Neuronal stem cell (in vitro differentiated cells): ENCODE measurements at regions not wholly inside any gene's neighbourhood (a gene's known extent, or its start where the extent isn't known, plus 50 kb on each side); places are given as distances from the start of the nearest gene placed in this dataset.

Source experiments
- DNase-seq: peaks from one replicate; pipeline ENCODE4 v3.0.0-alpha.2; 2013; ENCODE audit warnings: low spot score
- H2AFZ ChIP-seq: one replicate; pipeline ENCODE4 v1.6.1; 2013; ENCODE audit warnings: mild to moderate bottlenecking, low read length, inconsistent platforms
- H2AK5ac ChIP-seq: 2 replicates; pipeline ENCODE4 v1.6.1; 2013; ENCODE audit warnings: low read depth, mild to moderate bottlenecking, inconsistent platforms, low read length, moderate library complexity, mixed read lengths
- H2BK120ac ChIP-seq: 2 replicates; pipeline ENCODE4 v1.6.1; 2013; ENCODE audit warnings: low read depth, mild to moderate bottlenecking, inconsistent platforms, low read length, moderate library complexity, mixed read lengths
- H2BK12ac ChIP-seq: one replicate; pipeline ENCODE4 v1.6.1; 2013; ENCODE audit warnings: low read length, inconsistent platforms
- H2BK15ac ChIP-seq: 2 replicates; pipeline ENCODE4 v1.6.1; 2013; ENCODE audit warnings: mild to moderate bottlenecking, low read length, inconsistent platforms, mixed read lengths
- H2BK5ac ChIP-seq: one replicate; pipeline ENCODE4 v1.6.1; 2013; ENCODE audit warnings: inconsistent platforms, mild to moderate bottlenecking, low read length, moderate library complexity
- H3K14ac ChIP-seq: one replicate; pipeline ENCODE4 v1.6.1; 2013; ENCODE audit warnings: low read length, inconsistent platforms
- H3K18ac ChIP-seq: 2 replicates; pipeline ENCODE4 v1.6.1; 2013; ENCODE audit warnings: low read length, inconsistent platforms
- H3K23ac ChIP-seq: 2 replicates; pipeline ENCODE4 v1.6.1; 2013; ENCODE audit warnings: low read depth, mild to moderate bottlenecking, mixed read lengths, low read length, inconsistent platforms; ENCODE audit not compliant: poor library complexity
- H3K27ac ChIP-seq: replicated peaks from 3 replicates; pipeline ENCODE4 v1.5.1; 2013; ENCODE audit warnings: low read length, inconsistent platforms
- H3K27me3 ChIP-seq, 3 experiments: 2 replicates each; pipeline ENCODE4 v1.6.1; 2013; ENCODE audit warnings: low read length in 3 of 3, mild to moderate bottlenecking in 2 of 3, inconsistent platforms in 1 of 3, low read depth in 1 of 3, mixed read lengths in 1 of 3, moderate library complexity in 1 of 3; ENCODE audit not compliant: control insufficient read depth in 3 of 3, insufficient read depth in 3 of 3
- H3K36me3 ChIP-seq, 2 donors: replicated peaks in 1 of 2; 2 replicates each; pipeline ENCODE4 v1.6.1; 2013; ENCODE audit warnings: low read length in 2 of 2; ENCODE audit not compliant: control insufficient read depth in 2 of 2, insufficient read depth in 2 of 2
- H3K4ac ChIP-seq: 2 replicates; pipeline ENCODE4 v1.6.1; 2013; ENCODE audit warnings: inconsistent platforms, mild to moderate bottlenecking, low read length, moderate library complexity
- H3K4me1 ChIP-seq, 2 donors: 1 replicate in 1 of 2; 2 replicates in 1 of 2; pipeline ENCODE4 v1.6.1; 2013; ENCODE audit warnings: low read length in 2 of 2, low read depth in 1 of 2; ENCODE audit not compliant: control insufficient read depth in 2 of 2, insufficient read depth in 1 of 2
- H3K4me2 ChIP-seq: one replicate; pipeline ENCODE4 v1.6.1; 2013; ENCODE audit warnings: mild to moderate bottlenecking, low read length, inconsistent platforms; ENCODE audit not compliant: insufficient read depth, poor library complexity, severe bottlenecking
- H3K4me3 ChIP-seq, 2 donors: 2 replicates each; pipeline ENCODE4 v1.5.1; 2013; ENCODE audit warnings: low read length in 2 of 2, mild to moderate bottlenecking in 2 of 2, inconsistent platforms in 1 of 2, moderate library complexity in 1 of 2
- H3K79me1 ChIP-seq: one replicate; pipeline ENCODE4 v1.6.1; 2013; ENCODE audit warnings: low read depth, mild to moderate bottlenecking, inconsistent platforms, low read length, moderate library complexity
- H3K9ac ChIP-seq: one replicate; pipeline ENCODE4 v1.6.1; 2013; ENCODE audit warnings: mild to moderate bottlenecking, low read depth, low read length, inconsistent platforms; ENCODE audit not compliant: poor library complexity
- H3K9me3 ChIP-seq, 2 donors: replicated peaks in 1 of 2; 2 replicates each; pipeline versions ENCODE3 to v1.6.1; 2013; ENCODE audit warnings: low read length in 2 of 2, mild to moderate bottlenecking in 2 of 2, inconsistent platforms in 1 of 2, low read depth in 1 of 2, mixed read lengths in 1 of 2, moderate library complexity in 1 of 2; ENCODE audit not compliant: control insufficient read depth in 2 of 2, insufficient read depth in 1 of 2
- H4K8ac ChIP-seq: one replicate; pipeline ENCODE4 v1.6.1; 2013; ENCODE audit warnings: low read depth, mild to moderate bottlenecking, inconsistent platforms, low read length, moderate library complexity
- H4K91ac ChIP-seq: one replicate; pipeline ENCODE4 v1.6.1; 2013; ENCODE audit warnings: low read length, low read depth, mild to moderate bottlenecking, inconsistent platforms; ENCODE audit not compliant: poor library complexity
- WGBS, 2 donors: extraction: QIAGEN DNeasy Blood & Tissue Kit; methylation state at CpG; one replicate each; pipeline ENCODE4 v1.1.7; 2013; ENCODE audit warnings: missing lambda C conversion rate in 2 of 2, mixed read lengths in 1 of 2; ENCODE audit not compliant: insufficient read length in 2 of 2, insufficient replicate concordance in 1 of 2; ENCODE audit errors: extremely low coverage in 2 of 2; 5-methylcytosine and 5-hydroxymethylcytosine counted together

DNA sequence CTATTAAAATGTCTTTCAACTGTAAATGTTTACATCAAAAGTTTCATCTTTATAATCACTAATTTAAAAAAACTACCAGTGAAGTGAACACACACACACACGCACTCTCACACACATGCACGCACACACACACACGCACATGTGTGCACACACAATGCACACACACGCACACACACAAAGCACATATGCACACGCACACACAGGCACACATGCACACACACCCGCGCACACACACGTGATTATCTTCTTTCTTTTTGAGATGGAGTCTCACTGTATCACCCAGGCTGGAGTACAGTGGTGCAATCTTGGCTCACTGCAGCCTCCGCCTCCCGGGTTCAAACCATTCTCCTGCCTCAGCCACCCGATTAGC lies 80.0 kb upstream of the FRMD1 start:
- Histone ChIP-seq H2AK5ac (no peak overlapping the region), H3K27ac (no peak overlapping the region), H3K4me3 (no peak overlapping the region), H3K9me3 (peaks cover 0 to 2% of the 10 kb centered on the region in 2 donors), H3K36me3 (no peaks in the 10 kb centered on the region), H2AFZ (no peak overlapping the region), H3K14ac (no peak overlapping the region), H3K9ac (no peak overlapping the region), H3K4me2 (no peak overlapping the region), H3K4me1 (peaks cover 15 to 30% of the 10 kb centered on the region in 2 donors), H2BK120ac (no peak overlapping the region), H2BK15ac (no peak overlapping the region), H3K18ac (no peak overlapping the region), H3K27me3 (no peaks in the 10 kb centered on the region), H3K4ac (no peak overlapping the region), H2BK5ac (no peak overlapping the region), H2BK12ac (no peak overlapping the region), H4K91ac (no peak overlapping the region), H3K79me1 (no peaks in the 10 kb centered on the region), H4K8ac (no peak overlapping the region), H3K23ac (no peak overlapping the region)
- no CpG with 5 or more reads among the region's 11 CpGs for WGBS, 2 donors
- no peak for DNase-seq

DNA sequence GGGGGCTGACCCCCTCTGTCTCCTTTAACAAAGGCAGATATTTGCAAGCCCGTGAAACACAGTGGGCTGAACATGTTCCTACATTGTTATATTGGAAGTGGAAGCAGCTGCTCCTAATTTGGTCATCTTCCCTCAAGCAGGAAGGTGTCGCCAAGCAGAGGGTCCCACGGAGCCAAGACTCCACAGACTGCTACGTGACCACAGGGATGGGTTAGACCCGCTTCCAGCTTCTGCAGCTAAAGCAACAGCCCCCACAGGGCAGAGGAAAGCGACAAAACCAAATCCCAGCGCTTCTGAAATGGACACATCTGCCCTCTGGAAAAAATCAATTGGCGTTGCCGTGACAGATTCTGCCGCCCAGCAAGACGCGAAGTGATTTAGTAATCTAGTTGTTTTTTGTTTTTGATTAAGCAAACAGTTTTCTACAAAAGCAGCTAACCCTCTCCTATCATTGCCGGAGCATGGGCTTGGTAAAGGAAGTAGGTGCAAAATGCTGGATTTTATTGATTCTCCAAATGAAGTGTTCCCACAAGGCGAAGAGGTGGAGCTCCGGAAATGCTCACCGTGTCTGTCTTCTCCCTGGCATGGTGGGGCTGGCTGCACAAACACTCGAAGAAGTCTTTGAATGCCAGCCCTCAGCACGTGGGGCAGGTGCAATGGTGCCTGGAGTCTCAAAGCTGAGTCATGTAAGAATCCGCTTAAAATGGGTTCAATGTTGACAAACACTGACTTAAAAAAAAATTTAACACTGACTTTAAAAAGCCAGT lies 79.4 kb upstream of the FRMD1 start:
- H3K23ac ChIP-seq: no peak overlapping the region
- no peak overlapping the region for H3K4me3 ChIP-seq
- peaks cover 0 to 2% of the 10 kb centered on the region in 2 donors for H3K9me3 ChIP-seq
- H3K36me3 ChIP-seq: no peaks in the 10 kb centered on the region
- no peak overlapping the region for H2BK5ac ChIP-seq
- no peak overlapping the region for H3K14ac ChIP-seq
- no peak overlapping the region for H3K9ac ChIP-seq
- H2AFZ ChIP-seq: peak overlapping the region; percentile 70
- no peak overlapping the region for H3K4me2 ChIP-seq
- H3K18ac ChIP-seq: no peak overlapping the region
- no peak for DNase-seq
- no peak overlapping the region for H2BK15ac ChIP-seq
- peaks cover 14 to 28% of the 10 kb centered on the region in 2 donors for H3K4me1 ChIP-seq
- no peak overlapping the region for H2BK120ac ChIP-seq
- no peak overlapping the region for H3K27ac ChIP-seq
- no CpG with 5 or more reads among the region's 19 CpGs for WGBS, 2 donors
- no peak overlapping the region for H2BK12ac ChIP-seq
- no peak overlapping the region for H3K4ac ChIP-seq
- no peaks in the 10 kb centered on the region for H3K27me3 ChIP-seq
- H4K91ac ChIP-seq: no peak overlapping the region
- H3K79me1 ChIP-seq: no peaks in the 10 kb centered on the region
- no peak overlapping the region for H2AK5ac ChIP-seq
- no peak overlapping the region for H4K8ac ChIP-seq

GRCh38 chr6:168157272-168158212 lies 78.5 kb upstream of the FRMD1 start:
- Histone ChIP-seq H3K9me3 (peaks cover 0 to 2% of the 10 kb centered on the region in 2 donors), H3K27ac (no peak overlapping the region), H2BK12ac (no peak overlapping the region)

GRCh38 chr6:168156742-168157265 lies 77.8 kb upstream of the FRMD1 start:
- Histone ChIP-seq H3K14ac (no peak overlapping the region), H3K9ac (no peak overlapping the region), H3K36me3 (no peaks in the 10 kb centered on the region), H2AFZ (peak overlapping the region; percentile 70), H3K27ac (no peak overlapping the region), H3K4me1 (peaks cover 10 to 23% of the 10 kb centered on the region in 2 donors), H4K91ac (no peak overlapping the region), H4K8ac (no peak overlapping the region), H3K4me3 (no peak overlapping the region), H3K18ac (no peak overlapping the region), H3K4me2 (no peak overlapping the region), H3K23ac (no peak overlapping the region), H3K4ac (no peak overlapping the region), H2BK120ac (no peak overlapping the region), H3K27me3 (no peaks in the 10 kb centered on the region), H3K79me1 (no peaks in the 10 kb centered on the region), H3K9me3 (peaks cover 0 to 2% of the 10 kb centered on the region in 2 donors), H2AK5ac (no peak overlapping the region), H2BK15ac (no peak overlapping the region), H2BK5ac (no peak overlapping the region), H2BK12ac (no peak overlapping the region)
- DNase-seq: no peak
- WGBS, 2 donors: no CpG with 5 or more reads among the region's 12 CpGs

More at GRCh38 chr6:168157272-168158212, 78.5 kb upstream of the FRMD1 start:
- no peak overlapping the region for H2BK5ac ChIP-seq
- no peak overlapping the region for H3K18ac ChIP-seq
- no peak overlapping the region for H3K9ac ChIP-seq
- no peak overlapping the region for H3K14ac ChIP-seq
- H3K4me3 ChIP-seq: no peak overlapping the region
- no peak overlapping the region for H2BK120ac ChIP-seq
- H3K4me2 ChIP-seq: no peak overlapping the region
- WGBS, 2 donors: no CpG with 5 or more reads among the region's 18 CpGs
- peaks cover 10 to 23% of the 10 kb centered on the region in 2 donors for H3K4me1 ChIP-seq
- H3K27me3 ChIP-seq: no peaks in the 10 kb centered on the region
- no peaks in the 10 kb centered on the region for H3K36me3 ChIP-seq
- peak overlapping the region; percentile 70 for H2AFZ ChIP-seq
- no peak overlapping the region for H4K91ac ChIP-seq
- H2BK15ac ChIP-seq: no peak overlapping the region
- H3K79me1 ChIP-seq: no peaks in the 10 kb centered on the region
- no peak overlapping the region for H3K4ac ChIP-seq
- no peak overlapping the region for H3K23ac ChIP-seq
- no peak overlapping the region for H2AK5ac ChIP-seq
- no peak for DNase-seq
- no peak overlapping the region for H4K8ac ChIP-seq
